HEK293T (cell line): ENCODE measurements at regions not wholly inside any gene's neighbourhood (a gene's known extent, or its start where the extent isn't known, plus 50 kb on each side); places are given as distances from the start of the nearest gene placed in this dataset.

ENCODE experiments used
- ARNT ChIP-seq: fragments of 450-650 bp; IDR thresholded peaks from 2 replicates; pipeline ENCODE4 v1.6.1; 2017; ENCODE audit warnings: mild to moderate bottlenecking
- BHLHE40 ChIP-seq: fragments of 450-650 bp; IDR thresholded peaks from 2 replicates; pipeline ENCODE4 v1.6.1; 2016; ENCODE audit warnings: mild to moderate bottlenecking, moderate library complexity, borderline replicate concordance
- ELF4 ChIP-seq: fragments of 450-650 bp; IDR thresholded peaks from 2 replicates; pipeline ENCODE4 v1.6.1; 2017; ENCODE audit warnings: antibody characterized with exemption
- FOXA1 ChIP-seq: fragments of 450-650 bp; IDR thresholded peaks from 2 replicates; pipeline ENCODE4 v1.6.1; 2016; ENCODE audit warnings: mild to moderate bottlenecking
- FOXM1 ChIP-seq: fragments of 450-650 bp; IDR thresholded peaks from 2 replicates; pipeline ENCODE4 v1.6.1; 2017; ENCODE audit warnings: mild to moderate bottlenecking, borderline replicate concordance
- HDGF ChIP-seq: fragments of 450-650 bp; IDR thresholded peaks from 2 replicates; pipeline ENCODE4 v1.6.1; 2017; ENCODE audit warnings: antibody characterized with exemption, borderline replicate concordance
- L3MBTL2 ChIP-seq: fragments of 450-650 bp; conservative IDR thresholded peaks from 2 replicates; pipeline ENCODE4 v1.6.1; 2016; ENCODE audit warnings: mild to moderate bottlenecking
- NFRKB ChIP-seq: fragments of 450-650 bp; IDR thresholded peaks from 2 replicates; pipeline ENCODE4 v1.6.1; 2016; ENCODE audit warnings: mild to moderate bottlenecking, moderate library complexity
- SP1 ChIP-seq: fragments of 450-650 bp; IDR thresholded peaks from 2 replicates; pipeline ENCODE4 v1.6.1; 2017
- SUZ12 ChIP-seq: fragments of 450-650 bp; IDR thresholded peaks from 2 replicates; pipeline ENCODE4 v1.6.1; 2016; ENCODE audit warnings: mild to moderate bottlenecking
- TARDBP ChIP-seq: fragments of 450-650 bp; IDR thresholded peaks from 2 replicates; pipeline ENCODE4 v1.6.1; 2016
- ZNF384 ChIP-seq: fragments of 450-650 bp; IDR thresholded peaks from 2 replicates; pipeline ENCODE4 v1.6.1; 2016
- TF ChIP-seq, protein P1 (sequence below): fragments of 450-650 bp; IDR thresholded peaks from 2 replicates; pipeline ENCODE4 v1.6.1; 2016

GRCh38 chr11:95516786-95517185 is 272.8 kb downstream of the FAM76B start:
- TF ChIP-seq SP1 (no peak), FOXM1 (no peak), FOXA1 (no peak), SUZ12 (no peak), BHLHE40 (no peak), HDGF (no peak), NFRKB (no peak), ARNT (no peak), TARDBP (no peak), L3MBTL2 (no peak), ELF4 (no peak), ZNF384 (no peak)
- TF ChIP-seq, protein P1, sequence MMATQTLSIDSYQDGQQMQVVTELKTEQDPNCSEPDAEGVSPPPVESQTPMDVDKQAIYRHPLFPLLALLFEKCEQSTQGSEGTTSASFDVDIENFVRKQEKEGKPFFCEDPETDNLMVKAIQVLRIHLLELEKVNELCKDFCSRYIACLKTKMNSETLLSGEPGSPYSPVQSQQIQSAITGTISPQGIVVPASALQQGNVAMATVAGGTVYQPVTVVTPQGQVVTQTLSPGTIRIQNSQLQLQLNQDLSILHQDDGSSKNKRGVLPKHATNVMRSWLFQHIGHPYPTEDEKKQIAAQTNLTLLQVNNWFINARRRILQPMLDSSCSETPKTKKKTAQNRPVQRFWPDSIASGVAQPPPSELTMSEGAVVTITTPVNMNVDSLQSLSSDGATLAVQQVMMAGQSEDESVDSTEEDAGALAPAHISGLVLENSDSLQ = no peak
